K562 (cell line): ENCODE measurements at regions not wholly inside any gene's neighbourhood (a gene's known extent, or its start where the extent isn't known, plus 50 kb on each side); places are given as distances from the start of the nearest gene placed in this dataset.
A peak's percentile ranks its signal among the peaks of the same experiment; 100 is the strongest.

ENCODE experiments used
- ATAC-seq: fragments of 200-7000 bp; cut with Tn5 transposase; 3 replicates; pipeline ENCODE4 v1.9.1; 2020; ENCODE audit warnings: moderate library complexity
- BruUV-seq: library from RNA; stranded (reverse); fragments of 400-500 nt; replicated peaks from 2 replicates; lab custom pipeline; 2021; lab: Mats Ljungman, UMichigan
- CTCF ChIA-PET: fragments of 300-600 bp; formaldehyde crosslinking; extraction: SDS; loops from one replicate; lab custom pipeline; 2021; ENCODE audit warnings: low intra/inter-chr PET ratio; lab: Yijun Ruan, JAX
- POLR2A ChIA-PET: fragments of 300-600, 350-650 bp; sonication (Branson Sonifier 250); formaldehyde crosslinking; extraction: SDS; loops from one replicate; lab custom pipeline; 2021; ENCODE audit warnings: antibody characterized with exemption, inconsistent platforms; lab: Yijun Ruan, JAX
- DNase-seq, 4 experiments: peaks; one replicate each; pipeline versions ENCODE4 v3.0.0 to v3.0.0-alpha.2; 2011 to 2018; ENCODE audit warnings: low spot score in 3 of 4, mixed read lengths in 3 of 4; ENCODE audit errors: extremely low read depth in 1 of 4
- FAIRE-seq: peaks from 2 replicates; lab custom pipeline; 2011; peaks lifted over from hg19 to GRCh38; lab: Jason Lieb, UNC
- H2AFZ ChIP-seq: 2 replicates; pipeline ENCODE4 v1.6.0; 2011; ENCODE audit warnings: low read depth, low read length, control low read depth, inconsistent platforms
- H3K27ac ChIP-seq: fragments of 200-600 bp; 3 replicates; pipeline ENCODE4 v1.8.0; 2011; ENCODE audit warnings: low read depth, mild to moderate bottlenecking, control low read depth, inconsistent platforms, low read length, moderate library complexity, mixed read lengths; ENCODE audit errors: extremely low read depth
- H3K27me3 ChIP-seq, 2 experiments: fragments of 300-600 bp in 1 of 2; 2 replicates in 1 of 2; 3 replicates in 1 of 2; pipeline versions ENCODE4 v1.6.0 to v1.8.0; 2011; ENCODE audit warnings: inconsistent platforms in 2 of 2, low read length in 2 of 2, mild to moderate bottlenecking in 1 of 2, mixed read lengths in 1 of 2, moderate library complexity in 1 of 2; ENCODE audit not compliant: control insufficient read depth in 2 of 2, insufficient read depth in 2 of 2
- H3K36me3 ChIP-seq: fragments of 300-600 bp; 3 replicates; pipeline ENCODE4 v1.8.0; 2011; ENCODE audit warnings: mild to moderate bottlenecking, low read length, inconsistent platforms; ENCODE audit not compliant: control insufficient read depth, insufficient read depth
- H3K4me1 ChIP-seq, 2 experiments: fragments of 200-600 bp in 1 of 2; replicated peaks in 1 of 2; 2 replicates in 1 of 2; 3 replicates in 1 of 2; pipeline versions ENCODE4 v1.5.1 to v1.8.0; 2011; ENCODE audit warnings: inconsistent platforms in 2 of 2, low read length in 2 of 2, mild to moderate bottlenecking in 1 of 2, mixed read lengths in 1 of 2, moderate library complexity in 1 of 2; ENCODE audit not compliant: control insufficient read depth in 2 of 2, insufficient read depth in 2 of 2
- H3K4me2 ChIP-seq: 2 replicates; pipeline ENCODE4 v1.6.1; 2011; ENCODE audit warnings: low read length, control low read depth, inconsistent platforms, mixed read lengths; ENCODE audit not compliant: insufficient read depth
- H3K4me3 ChIP-seq: fragments of 200-600 bp; sonication (generic), shearing (Covaris generic); 2 replicates; pipeline ENCODE4 v1.5.1; 2016; ENCODE audit warnings: control low read depth, inconsistent platforms
- H3K79me2 ChIP-seq: fragments of 200-600 bp; 3 replicates; pipeline ENCODE4 v1.8.0; 2011; ENCODE audit warnings: low read length, inconsistent platforms; ENCODE audit not compliant: control insufficient read depth, insufficient read depth
- H3K9ac ChIP-seq, 2 experiments: 2 replicates each; pipeline versions ENCODE4 v1.6.0 to v1.6.1; 2011; ENCODE audit warnings: low read depth in 2 of 2, low read length in 2 of 2, control low read depth in 1 of 2, inconsistent platforms in 1 of 2, mild to moderate bottlenecking in 1 of 2, mixed read lengths in 1 of 2; ENCODE audit not compliant: insufficient read depth in 1 of 2
- H3K9me1 ChIP-seq: one replicate; pipeline ENCODE4 v1.6.0; 2011; ENCODE audit warnings: inconsistent platforms, mild to moderate bottlenecking, low read length, moderate library complexity; ENCODE audit not compliant: control insufficient read depth, insufficient read depth
- H3K9me3 ChIP-seq: replicated peaks from 2 replicates; pipeline ENCODE4 v1.5.1; 2011; ENCODE audit warnings: low read depth, low read length, inconsistent platforms; ENCODE audit not compliant: control insufficient read depth, insufficient read depth
- H4K20me1 ChIP-seq: replicated peaks from 2 replicates; pipeline ENCODE4 v1.6.1; 2011; ENCODE audit warnings: low read length, inconsistent platforms, mixed read lengths; ENCODE audit not compliant: control insufficient read depth, insufficient read depth
- CBFA2T3 ChIP-seq: fragments of 450-650 bp; IDR thresholded peaks from 2 replicates; pipeline ENCODE4 v1.6.1; 2017
- CCAR2 ChIP-seq: fragments of 200-400 bp; formaldehyde crosslinking; IDR thresholded peaks from 2 replicates; pipeline ENCODE4 v1.6.1; 2017; ENCODE audit warnings: mild to moderate bottlenecking, low read depth, low read length
- PML ChIP-seq: IDR thresholded peaks from 2 replicates; pipeline ENCODE4 v1.6.1; 2012; ENCODE audit warnings: low read length, inconsistent platforms
- ZNF436 ChIP-seq: fragments of 250-450, 450-650 bp; sonication (Bioruptor Pico); formaldehyde crosslinking; IDR thresholded peaks from 2 replicates; pipeline ENCODE4 v1.7.0; 2020; ENCODE audit warnings: mild to moderate bottlenecking
- WGBS: fragments of 100-300 bp; shearing (Covaris generic); methylation state at CpG from one replicate; pipeline ENCODE4 v1.1.6; 2016; ENCODE audit warnings: low coverage, mixed read lengths; ENCODE audit not compliant: insufficient coverage; ENCODE audit errors: missing lambda C conversion rate; 5-methylcytosine and 5-hydroxymethylcytosine counted together
- in situ Hi-C: fragments of 300-500 bp; cut with MboI; formaldehyde crosslinking; loops from 4 replicates; pipeline ENCODE4 v1.15.0; 2018; ENCODE audit warnings: inconsistent platforms, mixed read lengths
- intact Hi-C: fragments of 100-400 bp; cut with micrococcal nuclease; formaldehyde crosslinking; loops from 2 replicates; pipeline ENCODE4 v1.14.2; 2022
- TF ChIP-seq, protein P1 (sequence below): fragments of 200-400 bp; formaldehyde crosslinking; IDR thresholded peaks from 2 replicates; pipeline ENCODE4 v1.6.1; 2017; ENCODE audit warnings: mild to moderate bottlenecking, low read depth, low read length, moderate library complexity
- TF ChIP-seq, protein P2 (sequence below): fragments of 450-650 bp; IDR thresholded peaks from 2 replicates; pipeline ENCODE4 v1.7.1; 2018; ENCODE audit warnings: mild to moderate bottlenecking, low read depth; ENCODE audit not compliant: partially characterized antibody
- TF ChIP-seq, protein P3 (sequence below), 2 experiments: fragments of 450-650 bp; IDR thresholded peaks; 2 replicates each; pipeline ENCODE4 v1.6.1; 2016; ENCODE audit warnings: mild to moderate bottlenecking in 2 of 2, borderline replicate concordance in 1 of 2, low read depth in 1 of 2, moderate library complexity in 1 of 2

DNA sequence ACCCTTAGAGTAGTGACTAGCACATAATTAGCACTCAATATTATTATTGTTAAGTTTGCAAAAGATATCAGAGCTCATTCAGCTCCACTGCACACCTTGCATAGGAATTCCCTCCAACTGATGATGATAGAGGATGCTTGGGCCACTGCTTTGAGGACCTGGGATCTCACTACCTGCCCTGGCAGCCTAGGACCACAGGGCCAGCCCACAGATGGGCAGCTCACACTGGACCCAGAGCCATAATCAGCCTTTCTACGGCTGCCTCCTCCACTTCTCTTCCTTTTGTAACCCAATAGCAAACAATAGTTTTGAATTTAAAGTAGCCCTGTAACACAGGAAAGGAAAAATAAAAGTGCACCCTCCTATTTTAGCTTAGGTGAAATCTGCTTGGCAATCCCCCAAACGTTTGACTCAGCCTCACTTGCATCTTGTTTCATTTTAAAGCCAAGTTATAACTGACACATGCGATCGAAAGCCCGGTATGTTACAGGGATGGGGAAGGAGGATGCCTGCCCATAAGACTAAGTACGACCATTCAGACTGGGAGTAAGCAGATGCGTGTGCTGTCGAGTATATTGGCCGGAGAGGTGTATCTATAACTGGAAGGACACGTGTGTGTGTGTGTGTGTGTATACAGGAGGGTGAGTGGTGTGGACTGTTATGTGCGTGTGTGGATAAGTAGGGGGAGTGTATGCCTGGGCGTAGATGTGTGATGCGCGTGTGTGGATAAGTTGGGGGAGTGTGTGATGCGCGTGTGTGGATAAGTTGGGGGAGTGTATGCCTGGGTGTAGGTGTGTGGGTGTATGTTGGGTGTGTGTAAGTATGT, 65.9 kb downstream of the CPN2 start:
- Histone ChIP-seq H3K9me1 (no peaks in the 10 kb centered on the region), H3K4me2 (no peak overlapping the region), H3K4me1 (peaks cover 0 to 3% of the 10 kb centered on the region in 2 experiments; a peak in 2 of 5 replicates), H3K79me2 (no peaks in the 10 kb centered on the region), H4K20me1 (no peaks in the 10 kb centered on the region), H3K9me3 (no peaks in the 10 kb centered on the region), H3K36me3 (no peaks in the 10 kb centered on the region), H2AFZ (0 out of 2 replicates have a peak overlapping the region, but pooled peaks have one; percentile 19), H3K27me3 (no peaks in the 10 kb centered on the region), H3K9ac (no peak overlapping the region), H3K27ac (no peak overlapping the region), H3K4me3 (no peak overlapping the region)
- 57% methylated on average over 16 of the region's 16 CpGs for WGBS
- DNase-seq (no peak), ATAC-seq (no peak; the same call in 2 of the 3 replicates), FAIRE-seq (no peak)
- in situ Hi-C loops (no loop called here), intact Hi-C loops (no loop called here)
- BruUV-seq, result no TSS peak
- POLR2A ChIA-PET, result interaction anchor here (0.6 to 0.8 kb wide), 3 partner anchors 10 to 22 kb away, joined by 3 read pairs; no protein-coding TSS in a partner anchor
- CTCF ChIA-PET, result no interaction called here
- TF ChIP-seq, protein P1, sequence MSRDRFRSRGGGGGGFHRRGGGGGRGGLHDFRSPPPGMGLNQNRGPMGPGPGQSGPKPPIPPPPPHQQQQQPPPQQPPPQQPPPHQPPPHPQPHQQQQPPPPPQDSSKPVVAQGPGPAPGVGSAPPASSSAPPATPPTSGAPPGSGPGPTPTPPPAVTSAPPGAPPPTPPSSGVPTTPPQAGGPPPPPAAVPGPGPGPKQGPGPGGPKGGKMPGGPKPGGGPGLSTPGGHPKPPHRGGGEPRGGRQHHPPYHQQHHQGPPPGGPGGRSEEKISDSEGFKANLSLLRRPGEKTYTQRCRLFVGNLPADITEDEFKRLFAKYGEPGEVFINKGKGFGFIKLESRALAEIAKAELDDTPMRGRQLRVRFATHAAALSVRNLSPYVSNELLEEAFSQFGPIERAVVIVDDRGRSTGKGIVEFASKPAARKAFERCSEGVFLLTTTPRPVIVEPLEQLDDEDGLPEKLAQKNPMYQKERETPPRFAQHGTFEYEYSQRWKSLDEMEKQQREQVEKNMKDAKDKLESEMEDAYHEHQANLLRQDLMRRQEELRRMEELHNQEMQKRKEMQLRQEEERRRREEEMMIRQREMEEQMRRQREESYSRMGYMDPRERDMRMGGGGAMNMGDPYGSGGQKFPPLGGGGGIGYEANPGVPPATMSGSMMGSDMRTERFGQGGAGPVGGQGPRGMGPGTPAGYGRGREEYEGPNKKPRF, result no peak
- TF ChIP-seq, protein P2, sequence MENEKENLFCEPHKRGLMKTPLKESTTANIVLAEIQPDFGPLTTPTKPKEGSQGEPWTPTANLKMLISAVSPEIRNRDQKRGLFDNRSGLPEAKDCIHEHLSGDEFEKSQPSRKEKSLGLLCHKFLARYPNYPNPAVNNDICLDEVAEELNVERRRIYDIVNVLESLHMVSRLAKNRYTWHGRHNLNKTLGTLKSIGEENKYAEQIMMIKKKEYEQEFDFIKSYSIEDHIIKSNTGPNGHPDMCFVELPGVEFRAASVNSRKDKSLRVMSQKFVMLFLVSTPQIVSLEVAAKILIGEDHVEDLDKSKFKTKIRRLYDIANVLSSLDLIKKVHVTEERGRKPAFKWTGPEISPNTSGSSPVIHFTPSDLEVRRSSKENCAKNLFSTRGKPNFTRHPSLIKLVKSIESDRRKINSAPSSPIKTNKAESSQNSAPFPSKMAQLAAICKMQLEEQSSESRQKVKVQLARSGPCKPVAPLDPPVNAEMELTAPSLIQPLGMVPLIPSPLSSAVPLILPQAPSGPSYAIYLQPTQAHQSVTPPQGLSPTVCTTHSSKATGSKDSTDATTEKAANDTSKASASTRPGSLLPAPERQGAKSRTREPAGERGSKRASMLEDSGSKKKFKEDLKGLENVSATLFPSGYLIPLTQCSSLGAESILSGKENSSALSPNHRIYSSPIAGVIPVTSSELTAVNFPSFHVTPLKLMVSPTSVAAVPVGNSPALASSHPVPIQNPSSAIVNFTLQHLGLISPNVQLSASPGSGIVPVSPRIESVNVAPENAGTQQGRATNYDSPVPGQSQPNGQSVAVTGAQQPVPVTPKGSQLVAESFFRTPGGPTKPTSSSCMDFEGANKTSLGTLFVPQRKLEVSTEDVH, result no peak
- TF ChIP-seq ZNF436 (no peak), CCAR2 (no peak), CBFA2T3 (0 out of 2 replicates have a peak, but pooled peaks have one; percentile 19), PML (no peak)
- TF ChIP-seq, protein P3, sequence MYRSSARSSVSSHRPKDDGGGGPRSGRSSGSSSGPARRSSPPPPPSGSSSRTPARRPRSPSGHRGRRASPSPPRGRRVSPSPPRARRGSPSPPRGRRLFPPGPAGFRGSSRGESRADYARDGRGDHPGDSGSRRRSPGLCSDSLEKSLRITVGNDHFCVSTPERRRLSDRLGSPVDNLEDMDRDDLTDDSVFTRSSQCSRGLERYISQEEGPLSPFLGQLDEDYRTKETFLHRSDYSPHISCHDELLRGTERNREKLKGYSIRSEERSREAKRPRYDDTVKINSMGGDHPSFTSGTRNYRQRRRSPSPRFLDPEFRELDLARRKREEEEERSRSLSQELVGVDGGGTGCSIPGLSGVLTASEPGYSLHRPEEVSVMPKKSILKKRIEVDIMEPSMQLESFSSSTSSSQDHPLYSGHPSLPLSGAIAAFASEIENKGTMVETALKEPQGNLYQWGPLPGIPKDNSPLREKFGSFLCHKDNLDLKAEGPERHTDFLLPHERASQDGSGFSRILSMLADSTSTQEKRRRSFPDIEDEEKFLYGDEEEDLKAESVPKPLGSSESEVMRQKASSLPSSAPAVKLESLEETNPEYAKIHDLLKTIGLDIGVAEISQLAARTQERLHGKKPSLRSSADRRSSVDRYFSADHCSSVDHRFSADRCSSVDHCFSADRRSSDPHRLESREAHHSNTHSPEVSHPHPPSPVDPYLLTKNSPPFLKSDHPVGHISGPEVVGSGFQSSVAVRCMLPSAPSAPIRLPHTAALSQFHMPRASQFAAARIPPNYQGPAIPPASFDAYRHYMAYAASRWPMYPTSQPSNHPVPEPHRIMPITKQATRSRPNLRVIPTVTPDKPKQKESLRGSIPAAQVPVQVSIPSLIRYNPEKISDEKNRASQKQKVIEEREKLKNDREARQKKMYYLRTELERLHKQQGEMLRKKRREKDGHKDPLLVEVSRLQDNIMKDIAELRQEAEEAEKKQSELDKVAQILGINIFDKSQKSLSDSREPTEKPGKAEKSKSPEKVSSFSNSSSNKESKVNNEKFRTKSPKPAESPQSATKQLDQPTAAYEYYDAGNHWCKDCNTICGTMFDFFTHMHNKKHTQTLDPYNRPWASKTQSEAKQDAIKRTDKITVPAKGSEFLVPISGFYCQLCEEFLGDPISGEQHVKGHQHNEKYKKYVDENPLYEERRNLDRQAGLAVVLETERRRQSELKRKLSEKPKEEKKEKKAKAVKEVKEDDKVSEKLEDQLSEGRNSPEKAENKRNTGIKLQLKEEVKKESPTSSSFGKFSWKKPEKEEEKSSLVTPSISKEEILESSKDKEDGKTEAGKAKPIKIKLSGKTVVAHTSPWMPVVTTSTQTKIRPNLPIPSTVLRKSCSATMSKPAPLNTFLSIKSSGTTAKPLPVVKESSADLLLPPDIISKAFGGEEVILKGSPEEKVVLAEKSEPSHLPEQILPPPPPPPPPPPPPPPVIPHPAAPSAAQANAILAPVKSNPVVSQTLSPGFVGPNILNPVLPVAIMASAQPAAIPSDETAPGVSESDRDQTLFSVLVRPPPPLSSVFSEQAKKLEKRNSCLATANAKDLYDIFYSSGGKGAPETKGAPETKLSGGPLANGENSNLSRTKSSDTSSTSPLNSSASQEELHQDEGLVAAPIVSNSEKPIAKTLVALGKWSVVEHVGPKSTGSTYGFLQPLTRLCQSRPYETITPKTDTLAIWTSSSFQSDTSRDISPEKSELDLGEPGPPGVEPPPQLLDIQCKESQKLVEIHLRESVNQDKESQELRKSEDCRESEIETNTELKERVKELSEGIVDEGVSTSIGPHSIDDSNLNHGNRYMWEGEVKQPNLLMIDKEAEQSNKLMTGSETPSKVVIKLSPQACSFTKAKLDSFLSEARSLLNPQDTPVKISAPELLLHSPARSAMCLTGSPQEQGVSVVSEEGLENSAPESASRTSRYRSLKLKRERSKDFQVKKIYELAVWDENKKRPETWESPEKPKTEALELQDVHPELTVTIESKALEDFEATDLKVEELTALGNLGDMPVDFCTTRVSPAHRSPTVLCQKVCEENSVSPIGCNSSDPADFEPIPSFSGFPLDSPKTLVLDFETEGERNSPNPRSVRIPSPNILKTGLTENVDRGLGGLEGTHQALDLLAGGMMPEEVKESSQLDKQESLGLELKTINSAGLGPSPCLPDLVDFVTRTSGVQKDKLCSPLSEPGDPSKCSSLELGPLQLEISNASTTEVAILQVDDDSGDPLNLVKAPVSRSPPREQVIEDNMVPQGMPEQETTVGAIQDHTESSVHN (IDR thresholded peaks at IDR 0.05; ENCODE audit: borderline replicate concordance in 1 of 2, low read depth in 1 of 2), result no peak
